KMS-11 (cell line): ENCODE measurements at regions not wholly inside any gene's neighbourhood (a gene's known extent, or its start where the extent isn't known, plus 50 kb on each side); places are given as distances from the start of the nearest gene placed in this dataset.

ENCODE experiments used
- H2AFZ ChIP-seq: fragments of 200-600 bp; sonication (generic); 2 replicates; pipeline ENCODE4 v1.6.1; 2016; ENCODE audit warnings: antibody characterized with exemption, mixed run types, low read depth
- H3K27ac ChIP-seq: fragments of 200-600 bp; sonication (generic); 2 replicates; pipeline ENCODE4 v1.6.1; 2016; ENCODE audit warnings: mild to moderate bottlenecking, mixed run types
- H3K27me3 ChIP-seq: fragments of 200-600 bp; sonication (generic); 2 replicates; pipeline ENCODE4 v1.6.1; 2017; ENCODE audit warnings: mild to moderate bottlenecking, low read depth, mixed run types, moderate library complexity; ENCODE audit not compliant: insufficient read depth
- H3K36me3 ChIP-seq: fragments of 200-600 bp; sonication (generic); 2 replicates; pipeline ENCODE4 v1.6.1; 2017; ENCODE audit warnings: mild to moderate bottlenecking, mixed run types; ENCODE audit not compliant: insufficient read depth
- H3K4me1 ChIP-seq: fragments of 200-600 bp; sonication (generic); 2 replicates; pipeline ENCODE4 v1.6.1; 2016; ENCODE audit warnings: mild to moderate bottlenecking, low read depth, mixed run types; ENCODE audit not compliant: poor library complexity, severe bottlenecking
- H3K4me2 ChIP-seq: fragments of 200-600 bp; sonication (generic); 2 replicates; pipeline ENCODE4 v1.7.0; 2016; ENCODE audit warnings: mild to moderate bottlenecking, mixed run types
- H3K4me3 ChIP-seq: fragments of 200-600 bp; sonication (generic); IDR thresholded peaks from 2 replicates; pipeline ENCODE4 v1.6.1; 2017; ENCODE audit warnings: low read depth, low read length, mixed read lengths; ENCODE audit not compliant: insufficient read depth
- H3K79me2 ChIP-seq: fragments of 200-600 bp; sonication (generic); 2 replicates; pipeline ENCODE4 v1.6.1; 2016; ENCODE audit warnings: low read depth, mixed run types; ENCODE audit not compliant: insufficient read depth
- H3K9ac ChIP-seq: fragments of 200-600 bp; sonication (generic); 2 replicates; pipeline ENCODE4 v1.6.1; 2016; ENCODE audit warnings: mild to moderate bottlenecking, mixed run types
- H4K20me1 ChIP-seq: fragments of 200-600 bp; sonication (generic); 2 replicates; pipeline ENCODE4 v1.6.1; 2016; ENCODE audit warnings: mild to moderate bottlenecking, mixed run types; ENCODE audit not compliant: insufficient read depth
- TF ChIP-seq, protein P1 (sequence below): fragments of 200-600 bp; sonication (generic); conservative IDR thresholded peaks from 2 replicates; pipeline ENCODE4 v1.6.1; 2017; ENCODE audit warnings: low read depth, mild to moderate bottlenecking, antibody characterized with exemption, low read length, moderate library complexity, mixed read lengths

DNA sequence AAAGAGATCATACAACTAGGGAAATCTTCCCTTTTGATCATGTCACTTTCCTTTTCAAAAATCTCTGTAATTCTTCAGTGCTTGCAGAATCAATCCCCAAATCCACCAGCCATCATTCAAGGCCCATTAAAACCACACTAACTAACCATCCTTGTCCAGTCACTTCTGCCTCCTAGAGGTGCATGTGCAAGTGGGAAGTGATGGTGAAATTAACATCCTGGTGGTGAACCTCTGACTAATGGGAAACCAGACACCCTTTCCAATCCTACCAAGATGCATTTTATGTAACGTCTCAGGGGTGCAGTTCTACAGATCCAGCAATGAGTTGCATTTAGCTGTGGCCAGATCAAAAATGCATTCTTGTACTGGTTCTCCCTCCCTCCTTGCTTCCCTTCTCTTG, 341.8 kb downstream of the RAPGEF2 start:
- H3K36me3 ChIP-seq = no peaks in the 10 kb centered on the region
- TF ChIP-seq, protein P1, sequence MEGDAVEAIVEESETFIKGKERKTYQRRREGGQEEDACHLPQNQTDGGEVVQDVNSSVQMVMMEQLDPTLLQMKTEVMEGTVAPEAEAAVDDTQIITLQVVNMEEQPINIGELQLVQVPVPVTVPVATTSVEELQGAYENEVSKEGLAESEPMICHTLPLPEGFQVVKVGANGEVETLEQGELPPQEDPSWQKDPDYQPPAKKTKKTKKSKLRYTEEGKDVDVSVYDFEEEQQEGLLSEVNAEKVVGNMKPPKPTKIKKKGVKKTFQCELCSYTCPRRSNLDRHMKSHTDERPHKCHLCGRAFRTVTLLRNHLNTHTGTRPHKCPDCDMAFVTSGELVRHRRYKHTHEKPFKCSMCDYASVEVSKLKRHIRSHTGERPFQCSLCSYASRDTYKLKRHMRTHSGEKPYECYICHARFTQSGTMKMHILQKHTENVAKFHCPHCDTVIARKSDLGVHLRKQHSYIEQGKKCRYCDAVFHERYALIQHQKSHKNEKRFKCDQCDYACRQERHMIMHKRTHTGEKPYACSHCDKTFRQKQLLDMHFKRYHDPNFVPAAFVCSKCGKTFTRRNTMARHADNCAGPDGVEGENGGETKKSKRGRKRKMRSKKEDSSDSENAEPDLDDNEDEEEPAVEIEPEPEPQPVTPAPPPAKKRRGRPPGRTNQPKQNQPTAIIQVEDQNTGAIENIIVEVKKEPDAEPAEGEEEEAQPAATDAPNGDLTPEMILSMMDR = no peak
- no peaks in the 10 kb centered on the region for H3K79me2 ChIP-seq
- no peak overlapping the region for H3K9ac ChIP-seq
- no peaks in the 10 kb centered on the region for H3K4me1 ChIP-seq
- no peaks in the 10 kb centered on the region for H4K20me1 ChIP-seq
- H3K27ac ChIP-seq = no peak overlapping the region
- no peak overlapping the region for H2AFZ ChIP-seq
- H3K4me3 ChIP-seq = no peak overlapping the region
- no peaks in the 10 kb centered on the region for H3K27me3 ChIP-seq
- H3K4me2 ChIP-seq = no peak overlapping the region

DNA sequence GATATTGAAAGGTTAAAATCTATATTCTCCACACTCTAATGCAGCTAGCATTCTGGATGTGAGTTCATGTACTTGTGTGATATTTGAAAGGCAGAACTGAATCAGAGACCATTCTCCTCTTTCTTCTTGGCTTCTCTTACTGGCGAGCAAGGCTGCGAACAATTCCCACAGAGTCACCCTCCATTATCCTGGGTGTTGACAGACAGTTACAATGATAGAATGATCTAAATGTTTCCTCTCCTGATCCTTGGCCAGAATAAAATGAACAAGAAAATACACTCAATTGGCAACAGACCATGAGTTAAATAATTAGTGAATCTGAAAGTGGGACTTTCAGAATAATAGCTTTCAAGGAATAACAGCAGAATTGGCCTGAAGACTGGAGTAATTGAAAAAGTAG, 342.8 kb downstream of the RAPGEF2 start:
- H3K27me3 ChIP-seq = no peaks in the 10 kb centered on the region
- H3K4me3 ChIP-seq = no peak overlapping the region
- no peaks in the 10 kb centered on the region for H3K79me2 ChIP-seq
- no peak overlapping the region for H2AFZ ChIP-seq
- TF ChIP-seq, protein P1 = no peak
- H3K36me3 ChIP-seq = no peaks in the 10 kb centered on the region
- no peak overlapping the region for H3K9ac ChIP-seq
- H4K20me1 ChIP-seq = no peaks in the 10 kb centered on the region
- H3K4me1 ChIP-seq = no peaks in the 10 kb centered on the region
- H3K27ac ChIP-seq = no peak overlapping the region
- H3K4me2 ChIP-seq = no peak overlapping the region

DNA sequence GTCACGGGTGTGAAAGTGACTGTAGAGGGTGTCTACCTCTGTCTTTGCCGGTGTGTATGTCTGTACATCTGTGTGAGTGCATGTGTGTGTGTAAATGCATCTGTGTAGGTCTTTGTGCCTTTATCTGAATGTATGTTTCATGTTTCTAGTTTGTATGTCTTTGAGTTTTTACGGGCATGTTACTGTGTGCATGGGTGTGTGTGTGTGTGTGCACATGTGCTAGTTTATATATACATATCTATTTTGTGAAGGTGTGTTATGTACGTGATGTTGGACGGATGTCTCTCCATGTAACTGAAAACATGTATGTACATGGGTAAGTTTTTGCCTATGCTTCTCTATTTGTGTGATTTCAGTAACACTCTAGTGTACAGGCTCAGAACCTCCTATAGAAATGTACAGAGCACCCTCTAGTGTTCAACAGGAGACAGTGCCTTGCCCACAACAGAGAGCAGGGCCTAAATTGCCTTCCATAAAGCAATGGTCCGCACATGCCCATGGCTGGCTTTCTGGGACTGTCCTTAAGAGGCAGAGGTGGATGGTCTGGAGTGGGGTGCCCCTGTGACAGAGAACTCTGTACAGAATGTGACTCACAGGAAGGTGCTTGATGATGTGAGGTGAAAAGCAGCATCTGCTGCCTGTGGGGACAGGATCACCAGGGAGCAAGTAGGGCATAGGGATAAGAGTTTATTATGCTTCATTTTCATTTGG, 343.5 kb downstream of the RAPGEF2 start:
- TF ChIP-seq, protein P1 = peak; percentile 91
- Histone ChIP-seq H4K20me1 (no peaks in the 10 kb centered on the region), H3K4me3 (no peak overlapping the region), H2AFZ (no peak overlapping the region), H3K27ac (no peak overlapping the region), H3K4me2 (no peak overlapping the region), H3K79me2 (no peaks in the 10 kb centered on the region), H3K9ac (no peak overlapping the region), H3K4me1 (no peaks in the 10 kb centered on the region), H3K36me3 (no peaks in the 10 kb centered on the region), H3K27me3 (no peaks in the 10 kb centered on the region)

DNA sequence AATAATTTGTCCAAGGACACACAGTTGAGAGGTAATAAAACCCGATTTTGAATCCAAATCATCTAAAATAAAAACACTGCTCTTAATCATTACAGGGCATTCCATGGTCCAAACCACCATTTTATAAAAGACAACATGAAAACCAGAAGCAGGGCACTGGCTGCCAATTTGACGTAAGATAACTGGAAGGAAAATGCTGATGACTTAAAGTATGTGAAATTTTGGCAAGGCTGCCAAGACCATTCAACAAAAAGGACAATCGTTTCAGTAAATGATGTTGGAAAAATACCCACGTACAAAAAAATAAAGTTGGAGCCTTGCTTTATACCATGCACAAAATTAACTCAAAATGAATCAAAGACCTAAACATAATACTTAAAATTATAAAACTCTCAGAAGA, 344.4 kb downstream of the RAPGEF2 start:
- H3K4me1 ChIP-seq = no peaks in the 10 kb centered on the region
- H3K4me2 ChIP-seq = no peak overlapping the region
- H3K9ac ChIP-seq = no peak overlapping the region
- H3K27me3 ChIP-seq = no peaks in the 10 kb centered on the region
- H3K27ac ChIP-seq = no peak overlapping the region
- no peak overlapping the region for H3K4me3 ChIP-seq
- H3K79me2 ChIP-seq = no peaks in the 10 kb centered on the region
- no peaks in the 10 kb centered on the region for H4K20me1 ChIP-seq
- TF ChIP-seq, protein P1 = no peak
- H2AFZ ChIP-seq = no peak overlapping the region
- no peaks in the 10 kb centered on the region for H3K36me3 ChIP-seq
